ENCODE measurements at regions not wholly inside any gene's neighbourhood (a gene's known extent, or its start where the extent isn't known, plus 50 kb on each side); places are given as distances from the start of the nearest gene placed in this dataset.
A peak's percentile ranks its signal among the peaks of the same experiment; 100 is the strongest.
"Not testable (repeated sequence)": the region's sequence is repeated elsewhere in the genome, so short reads cannot be mapped to it uniquely, and the experiment has no call there.

DNA sequence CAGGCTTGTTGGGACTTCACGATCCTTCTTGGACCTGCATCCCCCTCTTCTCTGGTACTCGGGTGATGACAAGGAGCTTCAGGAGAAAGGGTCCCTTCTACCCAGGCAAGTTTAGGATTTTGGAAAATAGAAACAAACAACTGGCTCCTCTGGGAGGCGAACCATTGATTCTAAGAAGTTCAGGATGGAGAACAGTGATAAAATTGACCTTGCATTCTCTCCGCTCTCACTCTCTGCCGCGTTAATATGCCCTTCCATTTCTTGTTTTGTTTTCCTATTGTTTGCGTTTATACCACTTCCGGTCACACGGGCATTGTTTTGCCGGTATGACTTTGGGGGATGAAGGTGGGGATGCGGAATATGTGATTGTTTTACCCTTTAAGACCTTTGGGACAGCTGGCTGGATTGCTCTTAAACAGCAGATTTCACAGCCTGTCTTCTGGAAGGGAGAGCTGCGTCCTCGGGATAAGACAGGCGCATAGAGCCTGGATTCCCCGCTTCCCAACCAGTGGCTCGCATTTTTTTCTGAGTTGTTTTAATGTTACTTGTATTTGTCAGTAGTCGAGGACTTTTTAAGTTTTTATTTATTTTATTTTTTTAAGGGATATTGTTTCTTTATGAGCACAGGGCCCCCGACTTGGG, 144.3 kb upstream of the ZNF184 start:
- no peak for FAIRE-seq

DNA sequence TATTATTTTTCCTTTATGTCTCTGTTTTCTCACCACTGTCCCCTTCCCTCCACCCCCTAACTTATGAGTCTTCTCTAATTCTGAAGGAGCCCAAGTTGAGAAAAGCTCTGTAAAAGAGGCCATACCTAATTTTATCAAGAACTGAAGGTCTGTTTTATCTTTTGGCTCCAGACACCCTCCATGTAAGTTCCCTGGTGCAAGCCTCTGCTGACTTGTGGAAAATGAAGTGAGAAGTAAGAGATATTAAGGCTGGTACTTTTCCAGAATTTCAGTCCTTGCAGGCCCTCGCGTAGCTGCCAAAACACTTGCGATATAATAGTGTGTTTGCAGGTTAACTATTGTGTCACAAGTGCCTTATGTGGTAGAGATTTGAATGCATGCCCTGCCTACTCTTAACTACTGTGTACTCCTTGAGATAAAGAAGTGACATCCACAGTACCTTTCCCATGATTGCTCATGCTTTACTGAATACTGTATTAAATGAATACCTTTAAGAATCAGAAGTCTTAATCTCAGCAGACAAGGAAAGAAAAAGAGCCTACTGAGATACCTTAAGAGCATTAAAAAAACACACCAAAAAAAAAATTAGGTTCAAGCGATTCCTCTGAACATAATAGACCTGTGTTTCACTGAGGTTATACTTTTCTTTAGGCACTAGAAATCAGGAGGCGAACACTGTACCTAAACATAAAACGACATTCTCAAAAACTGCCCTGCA, 143.6 kb upstream of the ZNF184 start:
- FAIRE-seq: no peak

DNA sequence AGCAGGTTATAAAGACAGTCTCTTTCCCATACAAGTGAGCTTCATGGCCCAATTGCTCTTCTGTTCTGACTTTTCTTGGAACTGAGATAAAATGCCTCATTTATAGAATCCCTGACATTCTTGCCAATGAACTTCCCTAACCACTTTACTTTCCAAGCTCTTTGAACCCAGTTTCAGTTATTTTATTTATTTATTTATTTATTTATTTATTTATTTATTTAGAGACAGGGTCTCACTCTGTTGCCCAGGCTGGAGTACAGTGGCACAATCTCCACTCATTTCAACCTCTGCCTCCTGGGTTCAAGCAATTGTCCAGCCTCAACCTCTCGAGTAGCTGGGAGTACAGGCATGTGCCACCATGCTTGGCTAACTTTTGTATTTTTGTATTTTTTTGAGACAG, 138.5 kb upstream of the ZNF184 start:
- FAIRE-seq: no peak

DNA sequence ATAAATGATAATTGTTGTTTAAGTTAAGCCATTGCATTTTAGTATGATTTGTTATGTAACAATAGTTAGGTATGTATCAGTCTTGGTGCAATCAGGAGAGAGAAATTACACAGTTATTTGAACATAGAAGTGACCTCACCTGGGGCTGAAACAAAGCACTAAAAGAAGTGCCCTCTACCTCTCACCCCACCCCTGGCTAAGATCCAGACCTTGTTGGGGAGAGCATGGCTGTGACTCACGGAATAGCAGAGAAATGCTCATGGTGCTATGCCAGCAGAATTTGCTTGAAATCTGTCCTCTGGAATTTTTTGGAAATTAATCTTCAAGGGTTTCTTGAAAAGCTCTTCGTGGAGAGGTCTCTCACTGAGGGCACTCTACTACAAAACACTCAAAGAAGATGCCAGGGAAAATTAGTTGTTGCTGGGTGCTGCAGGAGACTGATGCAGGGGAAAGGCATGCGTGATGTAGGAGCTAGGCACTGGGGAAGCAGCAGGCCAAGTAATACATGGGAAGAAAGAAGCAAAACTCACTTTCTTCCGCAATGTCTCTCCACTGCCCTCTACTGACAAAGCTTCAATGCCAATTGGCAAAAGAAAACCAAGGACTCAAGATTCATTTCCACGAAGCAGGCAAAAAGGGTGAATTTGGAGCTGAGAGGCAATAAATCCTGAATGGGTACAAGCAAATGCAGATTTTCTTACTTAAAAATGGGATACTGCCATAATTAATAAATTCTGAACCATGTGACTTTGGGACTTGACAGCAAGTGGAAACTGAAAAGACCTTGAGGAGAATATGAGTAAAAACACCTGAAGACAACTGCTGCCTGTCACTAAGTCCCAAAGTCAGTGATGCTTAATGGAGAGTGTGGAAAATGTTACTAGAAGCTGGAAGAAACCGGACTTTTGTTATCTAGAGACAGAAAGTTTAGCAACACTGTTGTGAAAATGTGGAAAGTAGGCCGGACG, 136.3 kb upstream of the ZNF184 start:
- FAIRE-seq: peak; percentile 77

DNA sequence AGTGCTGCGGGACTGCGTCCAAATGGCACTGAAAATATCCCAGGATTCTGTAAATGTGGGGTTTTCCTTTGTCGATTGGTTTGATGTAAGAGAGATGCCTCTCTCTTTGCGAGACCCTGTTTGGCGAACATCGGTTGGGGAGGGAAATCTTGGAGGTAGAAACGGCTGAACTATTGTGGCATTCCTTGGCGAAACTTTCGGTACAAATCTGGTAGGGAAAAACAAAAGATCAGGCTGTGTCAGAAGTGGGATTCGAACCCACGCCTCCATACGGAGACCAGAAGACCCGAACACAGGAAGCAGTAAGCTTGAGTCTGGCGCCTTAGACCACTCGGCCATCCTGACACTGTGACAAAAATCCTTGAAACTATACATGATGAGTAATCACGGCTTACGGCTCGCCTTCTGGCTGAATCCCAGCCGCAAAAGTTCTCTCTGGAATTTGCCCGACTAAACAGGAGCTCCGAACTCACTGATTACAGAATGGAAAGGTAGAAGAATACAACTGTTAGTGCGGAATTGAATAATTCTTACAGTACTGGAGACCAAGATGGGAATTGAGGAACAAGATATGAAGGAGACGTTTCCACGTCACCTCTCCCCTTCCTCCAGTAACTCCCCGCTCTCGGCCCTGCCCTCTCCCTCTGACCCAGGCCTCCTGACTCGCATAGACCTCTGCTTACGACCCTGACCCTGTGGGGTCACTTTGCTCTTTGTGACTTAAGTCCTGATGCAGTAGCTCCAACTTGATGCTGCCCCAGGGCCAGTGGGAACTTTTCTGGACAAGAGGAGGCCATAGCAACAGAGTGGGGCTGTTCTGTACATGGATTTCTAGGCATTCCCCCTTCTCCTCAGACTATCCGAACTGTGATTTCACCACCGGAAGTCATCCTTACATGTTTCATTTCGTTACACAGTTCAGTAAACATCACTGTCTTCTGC, 132.8 kb upstream of the ZNF184 start:
- no peak for FAIRE-seq

DNA sequence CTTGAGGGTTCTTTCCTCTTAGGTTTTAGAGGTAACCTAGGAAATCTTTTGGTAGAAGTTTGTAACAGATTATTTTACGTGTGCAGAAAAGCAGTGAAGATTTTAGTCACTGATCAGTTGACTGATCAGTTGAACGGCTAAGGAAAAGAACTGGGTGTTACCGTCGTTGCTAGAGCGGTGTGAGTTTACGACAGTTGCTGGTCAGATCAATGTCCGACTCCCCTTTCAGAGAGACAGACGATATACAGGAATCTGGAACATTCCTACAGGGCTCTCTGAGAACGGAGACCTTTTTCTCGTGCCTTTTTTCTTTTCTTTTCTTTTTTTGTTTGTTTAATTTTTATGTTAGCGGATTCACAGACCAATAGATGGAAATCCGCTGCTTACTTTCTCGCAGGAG, 132.1 kb upstream of the ZNF184 start:
- no peak for FAIRE-seq

DNA sequence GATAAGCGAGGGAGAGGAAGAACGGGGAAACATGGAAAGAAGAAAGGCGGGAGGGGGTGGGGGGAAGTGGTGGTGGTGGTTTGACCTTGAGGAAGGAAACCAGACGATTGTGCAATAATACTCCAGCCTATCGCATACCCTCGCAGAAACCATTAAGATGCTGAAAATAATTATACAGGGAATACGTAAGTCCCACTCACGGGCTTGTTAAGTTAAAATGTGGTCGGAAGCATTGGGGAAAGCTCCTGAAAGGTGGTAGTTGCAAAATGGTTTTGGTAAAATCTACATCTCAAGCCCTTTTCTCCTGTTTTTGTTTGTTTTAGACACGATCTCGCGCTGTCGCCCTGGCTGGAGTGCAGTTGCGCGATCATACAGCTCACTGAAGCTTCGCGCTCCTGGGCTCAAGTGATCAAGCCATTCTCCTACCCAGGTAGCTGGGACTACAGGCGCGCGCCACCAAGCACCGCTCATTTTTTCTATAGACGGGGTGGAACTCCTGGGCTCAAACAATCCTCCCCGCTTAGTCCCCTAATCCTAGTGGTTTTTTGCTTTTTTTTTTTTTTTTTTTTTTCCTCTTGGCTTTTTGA, 128.9 kb upstream of the ZNF184 start:
- no peak for FAIRE-seq

DNA sequence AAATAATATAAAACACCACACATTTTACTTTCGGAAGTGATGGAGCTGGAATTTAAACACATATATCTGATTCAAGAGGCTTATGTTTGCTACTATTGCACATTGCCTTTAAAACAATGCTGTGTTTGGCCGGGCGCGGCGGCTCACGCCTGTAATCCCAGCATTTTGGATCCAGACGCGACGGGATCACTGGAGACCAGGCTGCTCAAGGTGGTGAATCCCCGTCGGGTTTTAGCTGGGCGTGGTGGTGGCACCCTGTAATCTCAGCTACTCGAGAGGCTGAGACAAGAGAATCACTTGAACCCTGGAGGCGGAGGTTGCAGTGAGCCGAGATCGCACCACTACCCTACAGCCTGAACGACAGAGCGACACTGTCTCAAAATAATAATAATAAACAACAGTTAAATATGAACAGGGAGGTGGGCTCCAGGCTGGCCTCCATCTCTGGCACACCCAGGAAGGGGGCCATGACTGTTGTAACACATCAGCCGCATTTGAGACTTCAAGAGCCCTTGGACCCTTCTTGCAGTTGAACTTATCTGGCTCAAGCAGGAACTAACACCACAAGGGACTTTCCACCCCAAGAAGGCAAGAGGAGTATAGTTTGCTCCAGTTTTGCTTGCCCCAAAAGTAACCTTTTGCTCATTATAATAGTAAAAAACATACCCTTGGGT, 127.1 kb upstream of the ZNF184 start:
- no peak for FAIRE-seq

DNA sequence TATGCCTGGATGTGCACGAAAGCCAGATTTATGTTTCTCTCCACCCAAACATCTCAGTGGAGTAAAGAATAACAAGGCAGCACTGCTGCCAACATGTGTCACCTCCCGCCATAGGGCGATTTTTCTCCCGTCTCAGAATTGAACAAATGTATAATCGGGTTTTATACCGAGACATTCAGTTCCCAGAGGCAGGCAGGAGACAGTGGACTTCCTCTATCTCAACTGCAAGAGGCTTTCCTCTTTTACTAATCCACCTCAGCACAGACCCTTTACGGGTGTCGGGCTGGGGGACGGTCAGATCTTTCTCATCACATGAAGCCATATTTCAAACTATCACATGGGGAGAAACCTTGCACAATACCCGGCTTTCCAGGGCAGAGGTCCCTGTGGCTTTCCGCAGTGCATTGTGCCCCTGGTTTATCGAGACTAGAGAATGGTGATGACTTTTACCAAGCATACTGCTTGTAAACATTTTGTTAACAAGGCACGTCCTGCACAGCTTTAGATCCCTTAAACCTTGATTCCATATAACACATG, 124.2 kb upstream of the ZNF184 start:
- not testable (repeated sequence) for FAIRE-seq

DNA sequence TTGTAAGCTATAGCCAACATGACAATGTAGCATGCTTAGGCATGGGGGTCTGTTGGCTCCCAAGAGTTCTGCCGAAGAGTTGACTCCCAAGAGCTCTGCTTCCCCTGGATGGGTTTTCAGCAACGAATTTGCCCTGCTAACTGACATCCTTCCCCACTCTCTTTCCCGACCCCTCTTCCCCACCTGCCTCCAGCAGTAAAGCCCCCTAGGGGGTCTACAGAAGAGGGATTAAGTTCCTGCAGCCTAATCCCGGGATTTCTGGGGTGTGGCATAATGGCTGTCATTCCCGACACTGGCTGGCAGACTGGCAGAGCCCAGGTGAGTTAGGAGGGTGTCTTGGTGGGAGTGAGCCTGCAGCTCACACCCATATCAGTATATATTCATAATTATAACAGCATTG, 121.0 kb upstream of the ZNF184 start:
- FAIRE-seq: no peak

DNA sequence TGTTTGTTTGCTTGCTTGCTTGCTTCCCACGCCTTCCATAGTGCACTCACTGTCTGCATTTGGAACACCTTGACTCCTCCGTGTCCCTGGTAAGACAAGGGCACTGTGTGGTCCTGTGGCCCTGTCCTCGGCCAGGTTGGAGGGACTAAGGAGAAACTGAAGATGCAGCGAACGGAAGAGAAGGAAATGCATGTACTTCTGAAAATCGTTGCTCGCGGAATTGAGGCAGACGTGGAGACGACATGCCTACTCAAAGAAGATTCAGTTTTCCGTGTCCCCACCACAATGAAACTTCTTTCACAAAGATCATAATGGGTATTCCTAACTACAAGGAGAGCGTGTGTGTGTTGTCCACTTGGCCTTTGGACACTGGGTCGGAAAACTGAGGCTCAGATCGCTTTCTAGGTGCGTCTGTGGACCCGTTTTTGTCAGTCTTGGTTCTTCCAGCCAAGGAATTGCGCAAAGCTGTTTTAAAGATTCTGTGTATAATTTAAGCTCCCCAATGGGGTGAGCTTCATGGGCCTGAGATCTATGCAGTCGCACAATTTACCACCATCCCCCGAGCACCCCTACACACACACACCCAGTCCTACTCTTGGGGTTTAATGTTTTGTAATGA, 120.4 kb upstream of the ZNF184 start:
- FAIRE-seq: no peak

DNA sequence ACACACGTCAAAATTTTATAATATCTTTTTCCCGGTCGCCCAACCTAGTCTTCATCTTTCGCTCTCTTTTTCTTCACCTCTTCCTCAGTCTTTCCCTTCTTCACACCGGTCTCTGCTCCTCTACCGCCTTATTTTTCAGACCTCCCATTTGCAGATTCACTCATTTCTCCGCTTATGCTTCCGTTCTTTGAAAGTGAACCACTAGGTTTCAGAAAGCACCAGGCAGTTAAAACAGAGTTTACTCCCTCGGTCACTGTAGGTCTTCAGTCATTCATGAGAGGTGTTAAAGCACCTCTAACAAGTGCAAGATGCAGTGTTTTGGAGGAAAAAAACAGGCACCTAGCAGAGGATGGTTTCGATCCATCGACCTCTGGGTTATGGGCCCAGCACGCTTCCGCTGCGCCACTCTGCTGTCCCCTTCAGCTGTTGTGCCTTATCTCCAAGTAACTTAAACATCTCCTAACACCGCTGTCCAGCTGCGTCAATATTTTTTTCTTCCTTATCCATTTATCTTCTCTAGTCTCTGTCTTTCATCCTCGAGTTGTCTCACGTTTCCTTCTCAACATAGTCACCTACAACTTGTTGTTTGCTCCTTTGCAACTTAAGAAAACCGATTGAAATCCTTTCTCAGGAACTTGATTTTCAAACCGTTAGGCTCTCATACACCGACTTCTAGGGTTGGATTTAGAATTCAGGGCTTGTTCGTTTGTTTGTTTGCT, 119.7 kb upstream of the ZNF184 start:
- FAIRE-seq: peak; percentile 27

DNA sequence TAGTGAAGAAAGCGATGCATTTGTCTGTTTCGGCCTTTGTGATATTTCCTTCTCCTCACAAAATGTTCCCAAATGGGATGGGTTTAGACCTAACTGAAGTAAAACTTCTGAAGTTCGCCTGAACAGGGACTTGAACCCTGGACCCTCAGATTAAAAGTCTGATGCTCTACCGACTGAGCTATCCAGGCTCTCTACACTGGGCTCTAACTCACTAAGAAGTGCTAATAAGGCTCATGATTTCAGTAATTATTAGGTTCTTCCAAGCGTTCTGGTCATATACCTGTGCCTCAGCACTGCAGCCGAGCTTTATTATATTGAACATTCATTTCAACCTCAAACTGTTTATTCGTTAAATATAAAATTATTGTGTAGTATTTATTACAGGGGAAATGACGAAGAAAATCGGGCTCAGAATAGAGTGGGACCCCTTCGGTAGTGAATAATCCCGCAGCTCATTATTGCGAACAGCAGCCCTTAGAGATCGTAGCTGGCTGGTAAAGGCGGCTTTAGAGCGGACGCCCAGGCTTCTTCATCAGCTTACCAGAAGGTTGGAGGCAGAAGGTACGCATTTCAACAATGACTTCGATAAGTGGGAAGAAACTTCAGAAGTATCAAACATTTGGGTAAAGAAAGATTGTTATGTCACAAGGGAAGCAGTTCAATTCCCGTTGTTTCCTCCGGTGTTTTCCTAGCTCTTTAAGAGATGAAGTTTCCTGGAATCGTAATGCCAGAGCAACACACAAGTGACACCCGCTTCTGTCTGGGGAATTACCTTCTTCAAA, 119.0 kb upstream of the ZNF184 start:
- no peak for FAIRE-seq

DNA sequence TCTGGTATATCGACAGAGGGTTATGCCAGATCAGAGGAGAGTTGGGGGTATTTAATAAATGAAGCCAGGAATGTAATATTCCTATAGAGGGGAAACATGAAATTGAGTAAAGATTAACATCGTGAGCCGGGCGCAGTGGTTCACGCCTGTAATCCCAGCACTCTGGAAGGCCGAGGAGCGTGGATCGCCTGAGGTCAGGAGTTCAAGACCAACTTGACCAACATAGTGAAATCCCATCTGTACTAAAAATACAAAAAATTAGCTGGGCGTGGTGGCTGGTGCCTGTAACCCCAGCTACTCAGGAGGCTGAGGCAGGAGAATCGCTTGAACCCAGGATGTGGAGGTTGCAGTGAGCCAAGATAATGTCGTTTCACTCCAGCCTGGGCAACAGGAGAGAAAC, 112.4 kb upstream of the ZNF184 start:
- FAIRE-seq: not testable (repeated sequence)

DNA sequence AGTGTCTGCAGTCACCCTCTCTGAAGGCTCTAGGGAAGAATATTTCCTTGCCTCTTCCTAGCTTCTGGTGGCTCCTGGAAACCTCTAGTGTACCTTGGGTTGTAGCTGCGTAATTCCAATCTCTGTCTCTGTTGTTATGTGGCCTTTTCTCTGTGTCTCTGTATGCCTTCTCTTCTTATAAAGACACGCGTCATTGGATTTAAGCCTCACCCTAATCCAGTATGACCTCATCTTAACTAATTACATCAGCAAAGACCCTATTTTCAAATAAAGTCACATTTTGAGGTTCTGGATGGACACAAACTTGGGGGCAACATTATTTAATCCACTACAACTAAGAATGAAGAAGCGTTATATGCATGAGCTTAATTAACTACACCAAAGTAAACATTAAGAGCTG, 111.4 kb upstream of the ZNF184 start:
- FAIRE-seq: no peak

DNA sequence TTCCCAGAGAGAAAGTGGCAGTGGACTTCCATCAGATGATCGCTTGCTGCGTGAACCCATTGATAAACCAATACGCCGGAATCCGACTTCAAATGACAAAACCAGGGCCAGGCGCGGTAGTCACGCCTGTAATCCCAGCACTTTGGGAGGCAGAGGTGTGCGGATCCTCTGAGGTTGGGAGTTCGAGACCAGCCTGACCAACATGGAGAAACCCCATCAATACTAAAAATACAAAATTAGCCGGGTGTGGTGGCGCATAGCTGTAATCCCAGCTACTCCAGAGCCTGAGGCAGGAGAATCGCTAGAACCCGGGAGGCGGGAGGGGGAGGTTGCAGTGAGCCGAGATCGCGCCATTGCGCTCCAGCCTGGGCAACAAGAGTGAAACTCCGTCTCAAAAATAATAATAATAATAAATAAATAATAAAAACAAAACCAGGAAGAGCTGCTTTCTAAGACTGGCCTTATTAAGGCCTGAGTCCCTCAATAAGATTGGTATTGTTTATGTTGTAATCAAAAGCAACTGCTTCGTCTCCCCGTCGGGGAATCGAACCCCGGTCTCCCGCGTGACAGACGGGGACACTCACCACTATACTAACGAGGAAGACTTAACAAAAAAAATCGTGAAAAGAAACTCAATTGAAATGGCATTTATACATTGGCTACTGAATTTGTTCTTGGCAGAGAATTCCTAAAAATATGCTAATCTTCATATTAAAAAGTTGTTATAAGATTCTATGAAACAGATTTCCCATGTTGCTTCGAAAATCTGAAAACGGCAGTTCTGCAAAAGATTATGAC, 110.2 kb upstream of the ZNF184 start:
- peak; percentile 90 for FAIRE-seq

DNA sequence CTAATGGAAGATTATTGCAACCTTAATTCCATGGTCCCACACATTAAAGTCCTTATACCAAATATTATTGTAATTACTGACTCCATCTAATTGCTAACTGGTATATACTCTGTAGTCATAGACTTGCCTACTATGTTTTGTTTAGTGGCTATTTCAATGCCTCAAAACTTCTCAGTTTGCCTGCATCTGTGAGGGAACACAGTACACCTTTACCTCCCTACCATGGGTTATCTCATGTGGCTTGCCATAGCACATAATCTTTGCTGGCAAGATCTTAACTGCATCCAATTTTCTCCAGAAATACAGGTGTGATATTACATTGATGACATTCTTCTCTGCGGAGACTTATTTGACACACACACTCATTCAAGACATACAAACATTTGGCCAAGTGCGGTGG, 107.1 kb upstream of the ZNF184 start:
- no peak for FAIRE-seq

DNA sequence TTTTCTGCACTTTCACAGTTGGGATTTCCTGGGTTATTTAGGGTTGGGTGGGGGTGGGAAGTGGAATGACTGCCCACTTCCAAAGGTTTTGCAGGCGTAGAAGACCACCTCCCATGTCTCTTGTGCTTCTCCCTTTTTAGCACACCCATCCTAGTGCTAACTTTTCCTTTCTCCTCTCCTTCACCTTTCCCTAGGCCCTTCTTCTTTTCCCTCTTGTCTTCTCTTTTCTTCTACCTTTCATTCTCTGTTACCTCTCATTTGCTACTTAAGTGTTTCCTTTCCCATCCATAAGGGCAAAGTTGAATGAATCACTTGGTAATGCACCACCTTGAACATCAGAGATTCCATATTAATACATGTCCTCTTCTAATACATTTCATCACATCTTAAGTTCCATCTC, 105.0 kb upstream of the ZNF184 start:
- no peak for FAIRE-seq

Measured in A204.1 (cell line).